GM19395 (cell line): ENCODE measurements at regions not wholly inside any gene's neighbourhood (a gene's known extent, or its start where the extent isn't known, plus 50 kb on each side); places are given as distances from the start of the nearest gene placed in this dataset.

Experiments
- ATAC-seq: cut with Tn5 transposase; IDR thresholded peaks from one replicate; pipeline ENCODE4 v1.9.1; 2021; ENCODE audit warnings: mild to moderate bottlenecking, moderate library complexity; ENCODE audit not compliant: unreplicated experiment

- ATAC-seq: peak; percentile 92
Observed at GRCh38 chr14:62081012-62081612, 318.9 kb downstream of the SNAPC1 start.

- no peak for ATAC-seq
Observed at GRCh38 chr14:62081951-62082350, 319.7 kb downstream of the SNAPC1 start.

GRCh38 chr14:62082779-62083178, 320.6 kb downstream of the SNAPC1 start:
- no peak for ATAC-seq

- ATAC-seq: no peak
Observed at GRCh38 chr14:62084020-62084419, 321.8 kb downstream of the SNAPC1 start.

- no peak for ATAC-seq
Observed at GRCh38 chr14:62087191-62087590, 325.0 kb downstream of the SNAPC1 start.

- no peak for ATAC-seq
Observed at GRCh38 chr14:62093736-62094135, 331.5 kb downstream of the SNAPC1 start.

- ATAC-seq: no peak
Observed at GRCh38 chr14:62097072-62097471, 334.9 kb downstream of the SNAPC1 start.

GRCh38 chr14:62097824-62098223, 335.6 kb downstream of the SNAPC1 start:
- no peak for ATAC-seq

- ATAC-seq: no peak
Observed at GRCh38 chr14:62098357-62098756, 336.1 kb downstream of the SNAPC1 start.

GRCh38 chr14:62099091-62099490, 336.9 kb downstream of the SNAPC1 start:
- no peak for ATAC-seq

- no peak for ATAC-seq
Observed at GRCh38 chr14:62101189-62101588, 339.0 kb downstream of the SNAPC1 start.

GRCh38 chr14:62101673-62102348, 339.6 kb downstream of the SNAPC1 start:
- no peak for ATAC-seq

GRCh38 chr14:62102349-62102725, 340.1 kb downstream of the SNAPC1 start:
- ATAC-seq: no peak

GRCh38 chr14:62103464-62103863, 341.2 kb downstream of the SNAPC1 start:
- ATAC-seq: no peak

- no peak for ATAC-seq
Observed at GRCh38 chr14:62110941-62111340, 348.7 kb downstream of the SNAPC1 start.

GRCh38 chr14:62117010-62117750, 355.0 kb downstream of the SNAPC1 start:
- ATAC-seq: peak; percentile 94

- ATAC-seq: no peak
Observed at GRCh38 chr14:62117751-62118105, 355.5 kb downstream of the SNAPC1 start.

- ATAC-seq: no peak
Observed at GRCh38 chr14:62118461-62118860, 356.2 kb downstream of the SNAPC1 start.

GRCh38 chr14:62118871-62119270, 356.7 kb downstream of the SNAPC1 start:
- no peak for ATAC-seq

- ATAC-seq: peak; percentile 54
Observed at GRCh38 chr14:62123961-62124360, 361.7 kb downstream of the SNAPC1 start.

GRCh38 chr14:62125793-62126192, 363.6 kb downstream of the SNAPC1 start:
- ATAC-seq: no peak

- ATAC-seq: peak; percentile 75
Observed at GRCh38 chr14:62126879-62127478, 364.8 kb downstream of the SNAPC1 start.
